ENCODE measurements at regions not wholly inside any gene's neighbourhood (a gene's known extent, or its start where the extent isn't known, plus 50 kb on each side); places are given as distances from the start of the nearest gene placed in this dataset.

DNA sequence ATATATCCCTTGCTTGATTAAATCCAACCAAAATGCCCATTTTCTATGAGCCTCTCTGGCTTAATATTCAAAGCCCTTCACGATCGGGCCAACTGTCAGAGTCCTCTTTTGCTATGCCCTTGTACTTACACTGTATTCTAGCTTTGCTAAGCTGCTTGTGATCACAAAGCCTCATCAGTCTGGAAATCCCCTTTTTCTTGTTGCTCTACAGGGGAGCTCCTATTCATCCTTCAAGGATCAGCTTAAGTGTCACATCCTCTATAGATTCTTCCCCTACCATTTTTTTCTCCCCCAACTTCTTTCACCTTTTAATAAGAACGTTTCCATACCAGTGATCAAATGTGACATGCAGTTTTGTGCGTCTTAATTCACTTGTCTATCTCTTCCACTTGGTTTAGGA, 450.4 kb upstream of the CHD1 start:
- Histone ChIP-seq H3K79me2 (ENCODE audit: control insufficient read depth, insufficient read depth, low read length) (no peaks in the 10 kb centered on the region), H3K36me3 (replicated peaks in 1 of 2; ENCODE audit: control extremely low read depth in 1 of 2, control insufficient read depth in 1 of 2, extremely low read depth in 1 of 2, insufficient read depth in 2 of 2, low read length in 1 of 2) (no peaks in the 10 kb centered on the region), H3K4me2 (replicated peaks; ENCODE audit: low read depth, low read length, poor library complexity, severe bottlenecking) (no peak overlapping the region), H3K9me3 (ENCODE audit: control extremely low read depth in 1 of 3, control insufficient read depth in 2 of 3, insufficient read depth in 1 of 3, low read length in 2 of 3) (no peaks in the 10 kb centered on the region), H2AFZ (ENCODE audit: insufficient read depth, low read depth, low read length, poor library complexity, severe bottlenecking) (no peak overlapping the region), H3K27me3 (replicated peaks in 1 of 4; ENCODE audit: control extremely low read depth in 1 of 4, control insufficient read depth in 3 of 4, insufficient read depth in 4 of 4, low read length in 3 of 4) (no peaks in the 10 kb centered on the region), H3K9ac (ENCODE audit: low read length) (no peak overlapping the region), H3K4me1 (ENCODE audit: control insufficient read depth in 2 of 2, insufficient read depth in 2 of 2, low read length in 2 of 2) (no peaks in the 10 kb centered on the region), H3K27ac (ENCODE audit: low read length in 2 of 2) (no peak overlapping the region), H4K20me1 (ENCODE audit: control insufficient read depth, insufficient read depth, low read length, poor library complexity, severe bottlenecking) (no peaks in the 10 kb centered on the region), H3K4me3 (ENCODE audit: control extremely low read depth in 1 of 5, extremely low read depth in 1 of 5, insufficient read depth in 1 of 5, low read depth in 2 of 5, low read length in 4 of 5) (no peak overlapping the region)
- ATAC-seq (ENCODE audit: low read depth), result no peak
- Mint-ChIP-seq H3K4me1 (no peaks in the 10 kb centered on the region), H3K27me3 (no peaks in the 10 kb centered on the region), H3K4me3 (no peak overlapping the region), H3K9me3 (ENCODE audit: insufficient read depth) (peaks cover 5% of the 10 kb centered on the region), H3K27ac (no peak overlapping the region)
- 80% methylated on average over 2 of the region's 4 CpGs for WGBS (ENCODE audit: insufficient coverage)
- ChIA-PET CTCF (no interaction called here), POLR2A (no interaction called here)
- intact Hi-C loops (cut with micrococcal nuclease), result no loop called here
- DNase-seq, result no peak
- no peak for TF ChIP-seq EZH2 (IDR thresholded peaks at IDR 0.05; ENCODE audit: borderline replicate concordance, insufficient read depth, low read depth, low read length, poor library complexity, severe bottlenecking)
- TF ChIP-seq, protein P1, sequence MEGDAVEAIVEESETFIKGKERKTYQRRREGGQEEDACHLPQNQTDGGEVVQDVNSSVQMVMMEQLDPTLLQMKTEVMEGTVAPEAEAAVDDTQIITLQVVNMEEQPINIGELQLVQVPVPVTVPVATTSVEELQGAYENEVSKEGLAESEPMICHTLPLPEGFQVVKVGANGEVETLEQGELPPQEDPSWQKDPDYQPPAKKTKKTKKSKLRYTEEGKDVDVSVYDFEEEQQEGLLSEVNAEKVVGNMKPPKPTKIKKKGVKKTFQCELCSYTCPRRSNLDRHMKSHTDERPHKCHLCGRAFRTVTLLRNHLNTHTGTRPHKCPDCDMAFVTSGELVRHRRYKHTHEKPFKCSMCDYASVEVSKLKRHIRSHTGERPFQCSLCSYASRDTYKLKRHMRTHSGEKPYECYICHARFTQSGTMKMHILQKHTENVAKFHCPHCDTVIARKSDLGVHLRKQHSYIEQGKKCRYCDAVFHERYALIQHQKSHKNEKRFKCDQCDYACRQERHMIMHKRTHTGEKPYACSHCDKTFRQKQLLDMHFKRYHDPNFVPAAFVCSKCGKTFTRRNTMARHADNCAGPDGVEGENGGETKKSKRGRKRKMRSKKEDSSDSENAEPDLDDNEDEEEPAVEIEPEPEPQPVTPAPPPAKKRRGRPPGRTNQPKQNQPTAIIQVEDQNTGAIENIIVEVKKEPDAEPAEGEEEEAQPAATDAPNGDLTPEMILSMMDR (IDR thresholded peaks at IDR 0.05), result no peak

DNA sequence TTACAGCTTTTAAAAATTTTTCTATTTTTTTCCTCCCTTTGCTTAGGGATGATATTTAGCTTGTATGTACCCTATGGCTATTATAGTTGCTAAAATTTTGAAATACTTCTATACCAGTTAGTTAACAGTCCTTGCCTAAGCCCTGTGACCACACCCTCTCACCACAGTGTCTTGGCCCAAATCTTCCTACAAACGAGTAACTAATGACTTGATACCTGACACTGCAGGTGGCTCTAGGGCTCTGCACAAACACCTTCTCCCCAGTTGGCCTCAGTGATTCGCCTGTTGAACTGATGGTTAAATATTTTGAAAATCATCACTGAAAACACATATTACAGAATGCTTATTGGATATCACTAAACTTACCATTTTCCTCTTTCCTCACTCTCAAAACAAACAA, 449.6 kb upstream of the CHD1 start:
- H3K4me3 Mint-ChIP-seq, result no peak overlapping the region
- DNase-seq (no peak), ATAC-seq (ENCODE audit: low read depth) (no peak)
- ChIA-PET CTCF (no interaction called here), POLR2A (no interaction called here)
- no peak overlapping the region for H3K4me3 ChIP-seq (ENCODE audit: control extremely low read depth in 1 of 5, extremely low read depth in 1 of 5, insufficient read depth in 1 of 5, low read depth in 2 of 5, low read length in 4 of 5)
- intact Hi-C loops (cut with micrococcal nuclease), result no loop called here
- no peaks in the 10 kb centered on the region for H3K9me3 ChIP-seq (ENCODE audit: control extremely low read depth in 1 of 3, control insufficient read depth in 2 of 3, insufficient read depth in 1 of 3, low read length in 2 of 3)
- H3K9ac ChIP-seq (ENCODE audit: low read length), result no peak overlapping the region
- H3K4me1 Mint-ChIP-seq, result no peaks in the 10 kb centered on the region
- no peak overlapping the region for H3K27ac Mint-ChIP-seq
- no peaks in the 10 kb centered on the region for H3K4me1 ChIP-seq (ENCODE audit: control insufficient read depth in 2 of 2, insufficient read depth in 2 of 2, low read length in 2 of 2)
- 38% methylated on average over 1 of the region's 2 CpGs for WGBS (ENCODE audit: insufficient coverage)
- no peaks in the 10 kb centered on the region for H3K27me3 Mint-ChIP-seq
- no peak overlapping the region for H3K27ac ChIP-seq (ENCODE audit: low read length in 2 of 2)
- no peak overlapping the region for H3K4me2 ChIP-seq (replicated peaks; ENCODE audit: low read depth, low read length, poor library complexity, severe bottlenecking)
- TF ChIP-seq, protein P1 (IDR thresholded peaks at IDR 0.05), result no peak
- H4K20me1 ChIP-seq (ENCODE audit: control insufficient read depth, insufficient read depth, low read length, poor library complexity, severe bottlenecking), result no peaks in the 10 kb centered on the region
- no peaks in the 10 kb centered on the region for H3K27me3 ChIP-seq (replicated peaks in 1 of 4; ENCODE audit: control extremely low read depth in 1 of 4, control insufficient read depth in 3 of 4, insufficient read depth in 4 of 4, low read length in 3 of 4)
- H3K79me2 ChIP-seq (ENCODE audit: control insufficient read depth, insufficient read depth, low read length), result no peaks in the 10 kb centered on the region
- no peaks in the 10 kb centered on the region for H3K9me3 Mint-ChIP-seq (ENCODE audit: insufficient read depth)
- H2AFZ ChIP-seq (ENCODE audit: insufficient read depth, low read depth, low read length, poor library complexity, severe bottlenecking), result no peak overlapping the region
- no peaks in the 10 kb centered on the region for H3K36me3 ChIP-seq (replicated peaks in 1 of 2; ENCODE audit: control extremely low read depth in 1 of 2, control insufficient read depth in 1 of 2, extremely low read depth in 1 of 2, insufficient read depth in 2 of 2, low read length in 1 of 2)

Measured in B cell (primary cell).